Gastroesophageal sphincter (tissue), 3 donors: ENCODE measurements at regions not wholly inside any gene's neighbourhood (a gene's known extent, or its start where the extent isn't known, plus 50 kb on each side); places are given as distances from the start of the nearest gene placed in this dataset.

Experiments
- CTCF ChIP-seq, 4 experiments: fragments of 200-600 bp in 2 of 4; fragments of 450-650 bp in 2 of 4; sonication (generic) in 1 of 4; IDR thresholded peaks; one replicate each; pipeline ENCODE4 v1.5.1; 2017 to 2019; ENCODE audit warnings: antibody characterized with exemption in 4 of 4, mild to moderate bottlenecking in 2 of 4, moderate library complexity in 2 of 4
- EP300 ChIP-seq: sonication (generic); formaldehyde crosslinking; IDR thresholded peaks from one replicate; pipeline ENCODE4 v1.6.1; 2017; ENCODE audit warnings: antibody characterized with exemption, mild to moderate bottlenecking
- POLR2A ChIP-seq, 2 donors: fragments of 450-650 bp; IDR thresholded peaks; one replicate each; pipeline ENCODE4 v1.6.1; 2017; ENCODE audit warnings: antibody characterized with exemption in 2 of 2, mild to moderate bottlenecking in 2 of 2, moderate library complexity in 1 of 2
- POLR2AphosphoS5 ChIP-seq: sonication (generic); formaldehyde crosslinking; IDR thresholded peaks from one replicate; pipeline ENCODE4 v1.6.1; 2017; ENCODE audit warnings: antibody characterized with exemption

- TF ChIP-seq CTCF (IDR thresholded peaks at IDR 0.05) = no peak
- TF ChIP-seq POLR2A (IDR thresholded peaks at IDR 0.05) = no peak
- TF ChIP-seq POLR2AphosphoS5 = no peak
- no peak for TF ChIP-seq EP300
These were observed 847.6 kb upstream of the ALCAM start for GRCh38 chr3:104519068-104519467.
